ENCODE measurements at regions not wholly inside any gene's neighbourhood (a gene's known extent, or its start where the extent isn't known, plus 50 kb on each side); places are given as distances from the start of the nearest gene placed in this dataset.

GRCh38 chr6:127019828-127020227 is 98.6 kb upstream of the RSPO3 start:
- no peak for DNase-seq

- DNase-seq: no peak
Observed at GRCh38 chr6:127022302-127022701, 96.2 kb upstream of the RSPO3 start.

- no peak for DNase-seq
Observed at GRCh38 chr6:127023001-127023778, 95.3 kb upstream of the RSPO3 start.

GRCh38 chr6:127026247-127026646 is 92.2 kb upstream of the RSPO3 start:
- no peak for DNase-seq

GRCh38 chr6:127030111-127030510 is 88.4 kb upstream of the RSPO3 start:
- no peak for DNase-seq

GRCh38 chr6:127030836-127031235 is 87.6 kb upstream of the RSPO3 start:
- no peak for DNase-seq

GRCh38 chr6:127031511-127031910 is 87.0 kb upstream of the RSPO3 start:
- DNase-seq: no peak

- DNase-seq: no peak
Observed at GRCh38 chr6:127032971-127033370, 85.5 kb upstream of the RSPO3 start.

- DNase-seq: no peak
Observed at GRCh38 chr6:127051571-127052260, 66.8 kb upstream of the RSPO3 start.

- no peak for DNase-seq
Observed at GRCh38 chr6:127053032-127053874, 65.2 kb upstream of the RSPO3 start.

- no peak for DNase-seq
Observed at GRCh38 chr6:127053875-127054235, 64.6 kb upstream of the RSPO3 start.

- no peak for DNase-seq
Observed at GRCh38 chr6:127058027-127058426, 60.4 kb upstream of the RSPO3 start.

GRCh38 chr6:127058936-127059335 is 59.5 kb upstream of the RSPO3 start:
- DNase-seq: no peak

Measured in suppressor macrophage treated with lipopolysaccharide for 1 hour (primary cell).